ENCODE measurements at regions not wholly inside any gene's neighbourhood (a gene's known extent, or its start where the extent isn't known, plus 50 kb on each side); places are given as distances from the start of the nearest gene placed in this dataset.
"Not testable (repeated sequence)": the region's sequence is repeated elsewhere in the genome, so short reads cannot be mapped to it uniquely, and the experiment has no call there.

DNA sequence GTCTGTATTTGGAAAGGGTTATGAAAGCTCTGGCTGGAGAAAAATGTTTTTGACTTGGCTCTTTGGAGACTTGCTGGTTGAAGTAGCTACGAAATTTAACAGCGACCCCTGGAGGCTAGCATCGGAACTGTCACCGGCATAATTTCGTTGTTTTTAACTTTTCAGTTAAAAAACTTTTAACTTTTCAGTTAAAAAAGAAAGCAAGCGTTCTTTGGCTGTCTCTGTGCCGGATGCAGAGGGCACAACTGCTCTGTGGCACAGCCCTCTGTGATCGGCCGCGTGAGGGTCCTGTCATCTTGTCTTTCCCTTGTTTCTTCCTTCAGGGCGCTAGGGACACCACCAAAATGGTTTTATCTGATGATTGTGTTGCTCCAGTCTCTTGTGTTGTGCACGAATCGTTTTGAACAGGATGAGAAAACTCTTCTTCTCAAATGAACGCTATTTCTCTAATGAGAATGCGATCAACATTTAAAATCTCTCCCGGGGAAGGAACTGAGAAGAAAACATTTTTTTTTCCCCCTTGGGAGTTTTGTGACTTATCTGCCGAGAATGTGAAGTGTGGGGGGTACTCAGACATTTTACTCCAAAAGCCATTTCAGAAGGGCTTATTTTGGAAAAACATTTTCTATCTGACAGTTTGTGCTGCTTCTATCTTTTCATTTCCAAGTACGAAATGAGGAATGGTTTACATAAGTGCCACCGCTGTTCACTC lies 57.1 kb downstream of the ADCYAP1 start:
- no peak for ATAC-seq
- TF ChIP-seq, protein P1, sequence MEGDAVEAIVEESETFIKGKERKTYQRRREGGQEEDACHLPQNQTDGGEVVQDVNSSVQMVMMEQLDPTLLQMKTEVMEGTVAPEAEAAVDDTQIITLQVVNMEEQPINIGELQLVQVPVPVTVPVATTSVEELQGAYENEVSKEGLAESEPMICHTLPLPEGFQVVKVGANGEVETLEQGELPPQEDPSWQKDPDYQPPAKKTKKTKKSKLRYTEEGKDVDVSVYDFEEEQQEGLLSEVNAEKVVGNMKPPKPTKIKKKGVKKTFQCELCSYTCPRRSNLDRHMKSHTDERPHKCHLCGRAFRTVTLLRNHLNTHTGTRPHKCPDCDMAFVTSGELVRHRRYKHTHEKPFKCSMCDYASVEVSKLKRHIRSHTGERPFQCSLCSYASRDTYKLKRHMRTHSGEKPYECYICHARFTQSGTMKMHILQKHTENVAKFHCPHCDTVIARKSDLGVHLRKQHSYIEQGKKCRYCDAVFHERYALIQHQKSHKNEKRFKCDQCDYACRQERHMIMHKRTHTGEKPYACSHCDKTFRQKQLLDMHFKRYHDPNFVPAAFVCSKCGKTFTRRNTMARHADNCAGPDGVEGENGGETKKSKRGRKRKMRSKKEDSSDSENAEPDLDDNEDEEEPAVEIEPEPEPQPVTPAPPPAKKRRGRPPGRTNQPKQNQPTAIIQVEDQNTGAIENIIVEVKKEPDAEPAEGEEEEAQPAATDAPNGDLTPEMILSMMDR (IDR thresholded peaks at IDR 0.05) = peak; percentile 91
- Histone ChIP-seq H3K4me3 (peak overlapping the region; percentile 32), H3K9me3 (no peaks in the 10 kb centered on the region), H3K27ac (no peak overlapping the region), H3K36me3 (no peaks in the 10 kb centered on the region), H3K4me1 (no peaks in the 10 kb centered on the region), H3K27me3 (ENCODE audit: low read depth) (peaks cover 5% of the 10 kb centered on the region)
- no peak for DNase-seq
- intact Hi-C loops (cut with DNase I) = loop anchor here (10.0 kb wide), 1 partner anchor 97 kb away; no protein-coding TSS in a partner anchor

DNA sequence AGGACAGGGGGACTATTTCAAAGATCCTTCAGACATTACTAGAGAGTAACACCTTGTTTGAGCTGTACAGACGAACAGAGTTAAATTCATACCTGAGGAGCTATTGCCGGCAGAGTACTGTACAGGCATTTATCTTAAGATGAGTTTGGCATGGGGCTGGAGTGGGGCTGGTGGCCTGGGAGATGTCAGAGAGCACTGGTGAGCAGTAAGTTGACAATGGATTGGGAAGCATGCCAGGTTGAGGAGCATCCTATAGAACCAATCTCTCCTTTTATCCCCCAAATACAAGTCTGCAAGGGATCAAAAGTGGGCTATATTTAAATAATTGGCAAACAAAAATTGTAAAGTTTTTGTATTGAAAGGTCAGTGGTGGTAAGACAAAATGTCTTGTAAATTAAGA lies 58.6 kb downstream of the ADCYAP1 start:
- Histone ChIP-seq H3K27ac (no peak overlapping the region), H3K4me3 (no peak overlapping the region), H3K27me3 (ENCODE audit: low read depth) (peaks cover 5% of the 10 kb centered on the region), H3K9me3 (no peaks in the 10 kb centered on the region), H3K4me1 (no peaks in the 10 kb centered on the region), H3K36me3 (no peaks in the 10 kb centered on the region)
- ATAC-seq = no peak
- TF ChIP-seq, protein P1 (IDR thresholded peaks at IDR 0.05) = no peak
- intact Hi-C loops (cut with DNase I) = loop anchor here (10.0 kb wide), 1 partner anchor 98 kb away; no protein-coding TSS in a partner anchor
- DNase-seq = no peak

DNA sequence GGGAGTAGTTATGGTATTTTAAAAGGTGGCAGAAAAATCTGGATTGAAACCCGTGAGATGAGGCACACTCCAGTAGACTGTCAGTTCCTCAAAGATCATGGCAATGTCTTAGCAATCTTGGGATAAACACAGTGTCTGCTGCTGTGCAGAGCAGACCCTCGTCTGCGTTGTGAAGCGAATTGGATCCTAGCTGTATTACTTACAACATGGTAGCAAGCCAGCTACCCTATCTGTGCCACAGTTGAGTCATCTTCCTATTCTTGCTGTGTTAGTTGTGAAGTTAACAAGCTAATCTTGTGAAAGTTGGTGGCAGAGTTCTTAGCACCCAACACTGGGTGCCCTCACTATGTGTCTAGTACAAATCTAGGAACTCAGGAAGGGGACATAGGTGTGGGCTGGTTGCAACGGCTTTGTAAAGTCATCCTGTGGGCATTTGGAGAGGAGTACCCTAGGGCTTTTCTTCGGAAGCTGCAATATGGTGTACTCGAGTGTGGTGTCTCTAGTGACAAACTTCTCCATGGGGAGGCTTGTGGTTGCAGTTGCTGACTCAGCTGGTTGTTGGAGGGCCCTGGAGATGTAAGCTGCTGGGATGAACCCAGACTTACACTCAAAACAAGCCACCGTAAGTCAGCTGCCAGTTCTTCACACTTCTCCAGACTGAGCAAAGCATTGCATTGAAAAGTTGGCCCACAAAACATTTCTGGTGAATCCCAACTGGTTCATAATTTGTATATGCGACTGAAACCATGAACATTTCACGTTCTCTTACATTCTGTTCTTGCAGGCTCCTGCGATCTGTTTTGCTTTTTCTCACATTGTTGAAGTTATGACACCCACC lies 61.5 kb downstream of the ADCYAP1 start:
- Histone ChIP-seq H3K4me3 (no peak overlapping the region), H3K9me3 (no peaks in the 10 kb centered on the region), H3K4me1 (no peaks in the 10 kb centered on the region), H3K27me3 (ENCODE audit: low read depth) (peaks cover 5% of the 10 kb centered on the region), H3K27ac (no peak overlapping the region), H3K36me3 (no peaks in the 10 kb centered on the region)
- intact Hi-C loops (cut with DNase I) = loop anchor here (10.0 kb wide), 1 partner anchor 101 kb away; no protein-coding TSS in a partner anchor
- ATAC-seq = peak in 1 of 2 donors; percentile 25
- TF ChIP-seq, protein P1 (IDR thresholded peaks at IDR 0.05) = no peak
- DNase-seq = no peak

DNA sequence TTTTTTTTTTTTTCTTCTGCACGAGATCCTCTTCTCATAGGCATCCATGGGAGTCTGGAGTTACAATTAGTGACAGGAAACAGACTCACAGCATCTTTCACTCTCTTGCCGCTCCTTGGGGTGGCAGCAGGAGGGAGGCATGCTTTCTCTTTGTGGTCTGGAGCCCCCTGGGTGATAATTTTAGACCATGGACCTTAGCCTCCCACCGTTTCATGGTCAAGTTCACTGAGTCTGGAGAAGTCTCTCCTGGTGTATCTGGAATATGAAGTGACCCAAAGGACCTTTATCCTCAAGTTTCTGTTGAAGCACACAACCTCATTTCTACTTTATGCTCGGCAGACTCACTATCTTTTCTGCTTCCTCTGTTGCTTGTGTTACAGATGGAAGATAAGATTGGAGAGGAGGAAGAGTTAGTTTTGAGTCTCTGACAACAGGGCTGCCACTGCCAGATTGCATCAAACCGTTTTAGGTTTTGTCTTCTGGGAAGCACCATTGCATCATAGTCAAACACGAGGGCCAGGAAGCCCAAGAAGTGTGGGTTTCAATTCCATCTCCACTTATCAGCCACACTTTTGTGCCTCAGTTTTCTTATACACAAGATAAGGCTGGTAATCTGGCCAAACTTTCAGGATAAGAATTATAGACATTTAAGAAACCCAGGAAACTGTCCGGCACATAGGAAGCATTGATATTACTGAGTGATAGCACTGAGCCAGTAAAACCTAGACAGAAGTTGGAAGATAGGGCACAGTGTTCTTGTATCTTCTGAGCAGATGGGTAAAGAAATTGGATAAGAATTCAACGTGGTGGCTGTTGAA lies 62.3 kb downstream of the ADCYAP1 start:
- Histone ChIP-seq H3K27ac (no peak overlapping the region), H3K4me3 (no peak overlapping the region), H3K27me3 (ENCODE audit: low read depth) (peaks cover 5% of the 10 kb centered on the region), H3K36me3 (no peaks in the 10 kb centered on the region), H3K4me1 (no peaks in the 10 kb centered on the region), H3K9me3 (no peaks in the 10 kb centered on the region)
- ATAC-seq = no peak
- intact Hi-C loops (cut with DNase I) = loop anchor here (10.0 kb wide), 1 partner anchor 102 kb away; no protein-coding TSS in a partner anchor
- TF ChIP-seq, protein P1 (IDR thresholded peaks at IDR 0.05) = no peak
- no peak for DNase-seq

DNA sequence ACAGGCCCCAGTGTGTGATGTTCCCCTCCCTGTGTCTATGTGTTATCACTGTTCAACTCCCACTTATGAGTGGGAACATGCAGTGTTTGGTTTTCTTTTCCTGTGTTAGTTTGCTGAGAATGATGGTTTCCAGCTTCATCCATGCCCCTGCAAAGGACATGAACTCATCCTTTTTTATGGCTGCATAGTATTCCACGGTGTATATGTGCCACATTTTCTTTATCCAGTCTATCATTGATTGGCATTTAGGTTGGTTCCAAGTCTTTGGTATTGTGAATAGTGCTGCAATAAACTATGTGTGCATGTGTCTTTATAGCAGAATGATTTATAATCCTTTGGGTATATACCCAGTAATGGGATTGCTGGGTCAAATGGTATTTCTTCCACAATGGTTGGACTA lies 64.2 kb downstream of the ADCYAP1 start:
- H3K4me1 ChIP-seq; H3K27me3 ChIP-seq (ENCODE audit: low read depth); H3K36me3 ChIP-seq; ATAC-seq; DNase-seq; H3K27ac ChIP-seq; H3K4me3 ChIP-seq; H3K9me3 ChIP-seq: not testable (repeated sequence)
- intact Hi-C loops (cut with DNase I) = loop anchor here (10.0 kb wide), 1 partner anchor 104 kb away; no protein-coding TSS in a partner anchor

DNA sequence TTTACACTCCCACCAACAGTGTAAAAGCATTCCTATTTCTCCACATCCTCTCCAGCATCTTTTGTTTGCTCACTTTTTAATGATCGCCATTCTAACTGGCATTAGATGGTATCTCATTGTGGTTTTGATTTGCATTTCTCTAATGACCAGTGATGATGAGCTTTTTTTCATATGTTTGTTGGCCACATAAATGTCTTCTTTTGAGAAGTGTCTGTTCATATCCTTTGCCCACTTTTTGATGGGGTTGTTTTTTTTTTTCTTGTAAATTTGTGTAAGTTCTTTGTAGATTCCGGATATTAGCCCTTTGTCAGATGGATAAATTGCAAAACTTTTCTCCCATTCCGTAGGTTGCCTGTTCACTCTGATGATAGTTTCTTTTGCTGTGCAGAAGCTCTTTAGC lies 64.6 kb downstream of the ADCYAP1 start:
- H3K27ac ChIP-seq; H3K4me1 ChIP-seq; DNase-seq; ATAC-seq; H3K36me3 ChIP-seq; H3K4me3 ChIP-seq; H3K9me3 ChIP-seq; H3K27me3 ChIP-seq (ENCODE audit: low read depth): not testable (repeated sequence)
- intact Hi-C loops (cut with DNase I) = loop anchor here (10.0 kb wide), 1 partner anchor 105 kb away; no protein-coding TSS in a partner anchor

DNA sequence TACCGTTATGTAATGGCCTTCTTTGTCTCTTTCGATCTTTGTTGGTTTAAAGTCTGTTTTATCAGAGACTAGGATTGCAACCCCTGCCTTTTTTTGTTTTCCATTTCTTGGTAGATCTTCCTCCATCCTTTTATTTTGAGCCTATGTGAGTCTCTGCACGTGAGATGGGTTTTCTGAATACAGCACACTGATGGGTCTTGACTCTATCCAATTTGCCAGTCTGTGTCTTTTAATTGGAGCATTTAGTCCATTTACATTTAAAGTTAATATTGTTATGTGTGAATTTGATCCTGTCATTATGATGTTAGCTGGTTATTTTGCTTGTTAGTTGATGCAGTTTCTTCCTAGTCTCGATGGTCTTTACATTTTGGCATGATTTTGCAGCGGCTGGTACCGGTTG lies 69.9 kb downstream of the ADCYAP1 start:
- H3K27me3 ChIP-seq (ENCODE audit: low read depth); H3K9me3 ChIP-seq; H3K36me3 ChIP-seq; H3K27ac ChIP-seq; H3K4me1 ChIP-seq; ATAC-seq; intact Hi-C loops (cut with DNase I); H3K4me3 ChIP-seq; DNase-seq: not testable (repeated sequence)

DNA sequence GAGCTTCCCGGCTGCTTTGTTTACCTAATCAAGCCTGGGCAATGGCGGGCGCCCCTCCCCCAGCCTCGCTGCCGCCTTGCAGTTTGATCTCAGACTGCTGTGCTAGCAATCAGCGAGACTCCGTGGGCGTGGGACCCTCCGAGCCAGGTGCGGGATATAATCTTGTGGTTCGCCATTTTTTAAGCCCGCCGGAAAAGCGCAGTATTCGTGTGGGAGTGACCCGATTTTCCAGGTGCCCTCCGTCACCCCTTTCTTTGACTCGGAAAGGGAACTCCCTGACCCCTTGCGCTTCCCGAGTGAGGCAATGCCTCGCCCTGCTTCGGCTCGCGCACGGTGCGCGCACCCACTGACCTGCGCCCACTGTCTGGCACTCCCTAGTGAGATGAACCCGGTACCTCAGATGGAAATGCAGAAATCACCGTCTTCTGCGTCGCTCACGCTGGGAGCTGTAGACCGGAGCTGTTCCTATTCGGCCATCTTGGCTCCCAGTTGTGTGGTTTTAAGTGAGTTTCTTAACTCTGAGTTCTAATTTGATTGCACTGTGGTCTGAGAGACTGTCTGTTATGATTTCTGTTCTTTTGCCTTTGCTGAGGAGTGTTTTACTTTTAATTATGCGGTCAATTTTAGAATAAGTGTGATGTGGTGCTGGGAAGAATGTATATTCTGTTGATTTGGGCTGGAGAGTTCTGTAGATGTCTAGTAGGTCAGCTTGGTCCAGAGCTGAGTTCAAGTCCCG lies 71.9 kb downstream of the ADCYAP1 start:
- H3K4me1 ChIP-seq; H3K36me3 ChIP-seq; DNase-seq; H3K4me3 ChIP-seq; H3K9me3 ChIP-seq; H3K27me3 ChIP-seq (ENCODE audit: low read depth); intact Hi-C loops (cut with DNase I); H3K27ac ChIP-seq; ATAC-seq: not testable (repeated sequence)
